ENCODE measurements at regions not wholly inside any gene's neighbourhood (a gene's known extent, or its start where the extent isn't known, plus 50 kb on each side); places are given as distances from the start of the nearest gene placed in this dataset.

GRCh38 chr5:50325237-50325832, 115.8 kb downstream of the EMB start:
- TF ChIP-seq CTCF (IDR thresholded peaks at IDR 0.05; ENCODE audit: low read length), result peak; percentile 86
- no peak for TF ChIP-seq EZH2 (IDR thresholded peaks at IDR 0.05; ENCODE audit: borderline replicate concordance, low read length)

Measured in OCI-LY1 (cell line).